ENCODE measurements at regions not wholly inside any gene's neighbourhood (a gene's known extent, or its start where the extent isn't known, plus 50 kb on each side); places are given as distances from the start of the nearest gene placed in this dataset.
"Not testable (repeated sequence)": the region's sequence is repeated elsewhere in the genome, so short reads cannot be mapped to it uniquely, and the experiment has no call there.

- H3K4me3 ChIP-seq (ENCODE audit: low read depth in 2 of 2, low read length in 1 of 2); H3K79me2 ChIP-seq (ENCODE audit: insufficient read depth); H3K9ac ChIP-seq; H3K4me1 ChIP-seq (ENCODE audit: control insufficient read depth in 1 of 2, insufficient read depth in 2 of 2, low read depth in 1 of 2, low read length in 1 of 2); H3K9me3 ChIP-seq; POLR2A ChIA-PET; H3K27ac ChIP-seq (ENCODE audit: low read depth in 2 of 2, low read length in 1 of 2); H3K36me3 ChIP-seq (replicated peaks in 1 of 2; ENCODE audit: control insufficient read depth in 1 of 2, insufficient read depth in 2 of 2, low read length in 1 of 2); DNase-seq; H3K9me2 ChIP-seq; CTCF ChIA-PET; H3K4me2 ChIP-seq; H3F3A ChIP-seq (replicated peaks; ENCODE audit: insufficient read depth); H2AFZ ChIP-seq (ENCODE audit: low read depth); H3K27me3 ChIP-seq (ENCODE audit: insufficient read depth); H4K20me1 ChIP-seq (ENCODE audit: insufficient read depth): not testable (repeated sequence)
- 66% methylated on average over 5 of the region's 8 CpGs for WGBS (ENCODE audit: low lambda C conversion rate)
These were observed 163.2 kb downstream of the ADRA2C start for GRCh38 chr4:3929431-3929830.

DNA sequence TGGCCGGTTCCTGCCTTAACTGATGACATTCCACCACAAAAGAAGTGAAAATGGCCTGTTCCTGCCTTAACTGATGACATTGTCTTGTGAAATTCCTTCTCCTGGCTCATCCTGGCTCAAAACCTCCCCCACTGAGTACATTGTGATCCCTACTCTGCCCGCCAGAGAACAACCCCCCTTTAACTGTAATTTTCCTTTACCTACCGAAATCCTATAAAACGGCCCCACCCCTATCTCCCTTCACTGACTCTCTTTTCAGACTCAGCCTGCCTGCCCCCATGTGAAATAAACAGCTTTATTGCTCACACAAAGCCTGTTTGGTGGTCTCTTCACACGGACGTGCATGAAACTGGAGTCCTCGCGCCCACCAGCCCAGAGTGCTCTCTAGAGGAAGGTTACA is 166.5 kb downstream of the ADRA2C start:
- 66% methylated on average over 8 of the region's 8 CpGs for WGBS (ENCODE audit: low lambda C conversion rate)
- not testable (repeated sequence) for H3K27me3 ChIP-seq (ENCODE audit: insufficient read depth)

GRCh38 chr4:3935406-3935805 is 169.2 kb downstream of the ADRA2C start:
- H3F3A ChIP-seq (replicated peaks; ENCODE audit: insufficient read depth); DNase-seq; H3K4me1 ChIP-seq (ENCODE audit: control insufficient read depth in 1 of 2, insufficient read depth in 2 of 2, low read depth in 1 of 2, low read length in 1 of 2); H3K4me2 ChIP-seq; POLR2A ChIA-PET; H3K36me3 ChIP-seq (replicated peaks in 1 of 2; ENCODE audit: control insufficient read depth in 1 of 2, insufficient read depth in 2 of 2, low read length in 1 of 2); H3K27me3 ChIP-seq (ENCODE audit: insufficient read depth); H2AFZ ChIP-seq (ENCODE audit: low read depth); CTCF ChIA-PET; H3K9me3 ChIP-seq; H4K20me1 ChIP-seq (ENCODE audit: insufficient read depth); H3K4me3 ChIP-seq (ENCODE audit: low read depth in 2 of 2, low read length in 1 of 2); H3K27ac ChIP-seq (ENCODE audit: low read depth in 2 of 2, low read length in 1 of 2); H3K9ac ChIP-seq; H3K9me2 ChIP-seq; H3K79me2 ChIP-seq (ENCODE audit: insufficient read depth): not testable (repeated sequence)
- WGBS (ENCODE audit: low lambda C conversion rate): 87% methylated on average over 10 of the region's 10 CpGs

More for the DNA sequence above, 166.5 kb downstream of the ADRA2C start:
- H3K79me2 ChIP-seq (ENCODE audit: insufficient read depth); H3K36me3 ChIP-seq (replicated peaks in 1 of 2; ENCODE audit: control insufficient read depth in 1 of 2, insufficient read depth in 2 of 2, low read length in 1 of 2); H3K4me3 ChIP-seq (ENCODE audit: low read depth in 2 of 2, low read length in 1 of 2); H3K4me2 ChIP-seq; POLR2A ChIA-PET; CTCF ChIA-PET; H3K27ac ChIP-seq (ENCODE audit: low read depth in 2 of 2, low read length in 1 of 2); H3K9ac ChIP-seq; DNase-seq; H4K20me1 ChIP-seq (ENCODE audit: insufficient read depth); H3K4me1 ChIP-seq (ENCODE audit: control insufficient read depth in 1 of 2, insufficient read depth in 2 of 2, low read depth in 1 of 2, low read length in 1 of 2); H2AFZ ChIP-seq (ENCODE audit: low read depth); H3F3A ChIP-seq (replicated peaks; ENCODE audit: insufficient read depth); H3K9me3 ChIP-seq; H3K9me2 ChIP-seq: not testable (repeated sequence)

- ChIA-PET CTCF (no interaction called here), POLR2A (no interaction called here)
- Histone ChIP-seq H3K4me2 (no peak overlapping the region), H3F3A (replicated peaks; ENCODE audit: insufficient read depth) (no peaks in the 10 kb centered on the region), H4K20me1 (ENCODE audit: insufficient read depth) (no peaks in the 10 kb centered on the region), H2AFZ (ENCODE audit: low read depth) (no peak overlapping the region), H3K4me1 (ENCODE audit: control insufficient read depth in 1 of 2, insufficient read depth in 2 of 2, low read depth in 1 of 2, low read length in 1 of 2) (no peaks in the 10 kb centered on the region; a peak in 1 of 4 replicates), H3K79me2 (ENCODE audit: insufficient read depth) (no peaks in the 10 kb centered on the region), H3K9me2 (no peaks in the 10 kb centered on the region), H3K9ac (no peak overlapping the region), H3K9me3 (no peaks in the 10 kb centered on the region), H3K4me3 (ENCODE audit: low read depth in 2 of 2, low read length in 1 of 2) (no peak overlapping the region), H3K36me3 (replicated peaks in 1 of 2; ENCODE audit: control insufficient read depth in 1 of 2, insufficient read depth in 2 of 2, low read length in 1 of 2) (no peaks in the 10 kb centered on the region), H3K27ac (ENCODE audit: low read depth in 2 of 2, low read length in 1 of 2) (no peak overlapping the region), H3K27me3 (ENCODE audit: insufficient read depth) (no peaks in the 10 kb centered on the region)
- WGBS (ENCODE audit: low lambda C conversion rate): 55% methylated on average over 4 of the region's 13 CpGs
- TF ChIP-seq NRF1 (IDR thresholded peaks at IDR 0.05; ENCODE audit: low read depth, low read length) (no peak), MXI1 (IDR thresholded peaks at IDR 0.05; ENCODE audit: low read depth, low read length) (no peak), MEF2A (IDR thresholded peaks at IDR 0.05; ENCODE audit: borderline replicate concordance, low read depth) (no peak), PBX3 (IDR thresholded peaks at IDR 0.05) (no peak), NFIC (IDR thresholded peaks at IDR 0.05; ENCODE audit: borderline replicate concordance) (no peak), USF2 (IDR thresholded peaks at IDR 0.05; ENCODE audit: borderline replicate concordance, low read depth, low read length) (no peak), FOXJ3 (CRISPR knock-in tag; IDR thresholded peaks at IDR 0.05) (no peak)
- TF ChIP-seq, protein P1, sequence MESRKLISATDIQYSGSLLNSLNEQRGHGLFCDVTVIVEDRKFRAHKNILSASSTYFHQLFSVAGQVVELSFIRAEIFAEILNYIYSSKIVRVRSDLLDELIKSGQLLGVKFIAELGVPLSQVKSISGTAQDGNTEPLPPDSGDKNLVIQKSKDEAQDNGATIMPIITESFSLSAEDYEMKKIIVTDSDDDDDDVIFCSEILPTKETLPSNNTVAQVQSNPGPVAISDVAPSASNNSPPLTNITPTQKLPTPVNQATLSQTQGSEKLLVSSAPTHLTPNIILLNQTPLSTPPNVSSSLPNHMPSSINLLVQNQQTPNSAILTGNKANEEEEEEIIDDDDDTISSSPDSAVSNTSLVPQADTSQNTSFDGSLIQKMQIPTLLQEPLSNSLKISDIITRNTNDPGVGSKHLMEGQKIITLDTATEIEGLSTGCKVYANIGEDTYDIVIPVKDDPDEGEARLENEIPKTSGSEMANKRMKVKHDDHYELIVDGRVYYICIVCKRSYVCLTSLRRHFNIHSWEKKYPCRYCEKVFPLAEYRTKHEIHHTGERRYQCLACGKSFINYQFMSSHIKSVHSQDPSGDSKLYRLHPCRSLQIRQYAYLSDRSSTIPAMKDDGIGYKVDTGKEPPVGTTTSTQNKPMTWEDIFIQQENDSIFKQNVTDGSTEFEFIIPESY (IDR thresholded peaks at IDR 0.05; ENCODE audit: borderline replicate concordance, low read depth): no peak
- TF ChIP-seq, protein P2, sequence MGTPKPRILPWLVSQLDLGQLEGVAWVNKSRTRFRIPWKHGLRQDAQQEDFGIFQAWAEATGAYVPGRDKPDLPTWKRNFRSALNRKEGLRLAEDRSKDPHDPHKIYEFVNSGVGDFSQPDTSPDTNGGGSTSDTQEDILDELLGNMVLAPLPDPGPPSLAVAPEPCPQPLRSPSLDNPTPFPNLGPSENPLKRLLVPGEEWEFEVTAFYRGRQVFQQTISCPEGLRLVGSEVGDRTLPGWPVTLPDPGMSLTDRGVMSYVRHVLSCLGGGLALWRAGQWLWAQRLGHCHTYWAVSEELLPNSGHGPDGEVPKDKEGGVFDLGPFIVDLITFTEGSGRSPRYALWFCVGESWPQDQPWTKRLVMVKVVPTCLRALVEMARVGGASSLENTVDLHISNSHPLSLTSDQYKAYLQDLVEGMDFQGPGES (IDR thresholded peaks at IDR 0.05; ENCODE audit: low read depth, low read length): no peak
- DNase-seq: no peak
These were observed 170.0 kb downstream of the ADRA2C start for GRCh38 chr4:3936184-3936583.
